Stomach (tissue), 8 donors: ENCODE measurements at regions not wholly inside any gene's neighbourhood (a gene's known extent, or its start where the extent isn't known, plus 50 kb on each side); places are given as distances from the start of the nearest gene placed in this dataset.
A peak's percentile ranks its signal among the peaks of the same experiment; 100 is the strongest.

ENCODE experiments used
- DNase-seq, 2 donors: peaks; one replicate each; pipeline versions ENCODE4 v3.0.0 to v3.0.0-alpha.2; 2013 to 2019
- H3K27ac ChIP-seq, 5 donors: fragments of 200-600 bp in 4 of 5; sonication (generic) in 4 of 5; one replicate each; pipeline ENCODE4 v1.5.1; 2013 to 2019; ENCODE audit warnings: mild to moderate bottlenecking in 1 of 5, moderate library complexity in 1 of 5
- H3K27me3 ChIP-seq, 3 donors: fragments of 200-600 bp; sonication (generic); one replicate each; pipeline ENCODE4 v1.5.1; 2017 to 2019; ENCODE audit warnings: mixed run types in 1 of 3
- H3K36me3 ChIP-seq, 4 donors: fragments of 200-600 bp; sonication (generic); 1 replicate in 3 of 4; 2 replicates in 1 of 4; pipeline ENCODE4 v1.5.1; 2016 to 2019
- H3K4me1 ChIP-seq, 4 donors: fragments of 200-600 bp; sonication (generic); one replicate each; pipeline ENCODE4 v1.5.1; 2016 to 2019
- H3K4me3 ChIP-seq, 4 donors: fragments of 200-600 bp; sonication (generic) in 3 of 4; one replicate each; pipeline ENCODE4 v1.5.1; 2016 to 2019; ENCODE audit warnings: mild to moderate bottlenecking in 1 of 4
- H3K9me3 ChIP-seq, 4 donors: fragments of 200-600 bp; sonication (generic); one replicate each; pipeline ENCODE4 v1.5.1; 2016 to 2019
- EP300 ChIP-seq: sonication (generic); formaldehyde crosslinking; IDR thresholded peaks from one replicate; pipeline ENCODE4 v1.6.1; 2017; ENCODE audit warnings: antibody characterized with exemption
- POLR2A ChIP-seq, 4 donors: fragments of 450-650 bp; IDR thresholded peaks; one replicate each; pipeline ENCODE4 v1.6.1; 2016; ENCODE audit warnings: antibody characterized with exemption in 4 of 4, control low read depth in 2 of 4, mild to moderate bottlenecking in 1 of 4, moderate library complexity in 1 of 4
- POLR2AphosphoS5 ChIP-seq, 3 donors: sonication (generic); formaldehyde crosslinking; IDR thresholded peaks; one replicate each; pipeline ENCODE4 v1.6.1; 2016; ENCODE audit warnings: antibody characterized with exemption in 3 of 3
- WGBS, 5 donors: extraction: QIAGEN DNeasy Blood & Tissue Kit in 3 of 5; methylation state at CpG; one replicate each; pipeline versions ENCODE4 v1.1.5 to v1.1.7; 2013 to 2018; 5-methylcytosine and 5-hydroxymethylcytosine counted together
- intact Hi-C: fragments of 100-400 bp; cut with DNase I; formaldehyde crosslinking; loops from one replicate; pipeline ENCODE4 v1.15.1; 2023; ENCODE audit warnings: low total_unique reads
- TF ChIP-seq, protein P1 (sequence below), 7 experiments: fragments of 450-650 bp in 4 of 7; fragments of 200-600 bp in 3 of 7; sonication (generic) in 3 of 7; IDR thresholded peaks; one replicate each; pipeline ENCODE4 v1.5.1; 2016 to 2019; ENCODE audit warnings: antibody characterized with exemption in 7 of 7, control low read depth in 2 of 7, mild to moderate bottlenecking in 1 of 7
- donor health status: healthy with polysubstance abuse.
- donor health status: Bipolar disorder and iron deficiency.
- donor health status: healthy.

DNA sequence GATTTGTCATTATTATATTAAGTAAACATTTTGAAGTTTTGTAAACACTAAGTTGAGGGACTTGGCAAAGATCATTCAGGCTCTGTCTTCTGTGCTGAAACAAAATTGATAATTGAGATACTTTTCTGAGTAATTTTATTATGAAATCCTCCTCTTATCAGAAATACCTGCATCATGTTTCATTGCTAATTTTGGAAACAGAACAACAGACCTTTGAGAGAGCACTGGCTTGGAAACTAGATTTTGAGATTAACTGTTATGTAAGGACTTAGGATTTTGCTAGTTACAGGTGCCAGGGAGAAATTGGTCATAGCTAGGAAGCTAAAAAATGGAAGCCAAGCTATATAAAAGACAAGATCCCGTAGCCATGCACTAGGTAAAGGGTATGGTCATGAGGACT is 201.7 kb upstream of the DCN start:
- Histone ChIP-seq H3K4me1 (peaks cover 0 to 27% (median 12%) of the 10 kb centered on the region in 4 donors), H3K27ac (no peak overlapping the region), H3K4me3 (no peak overlapping the region), H3K27me3 (no peaks in the 10 kb centered on the region), H3K36me3 (no peaks in the 10 kb centered on the region), H3K9me3 (no peaks in the 10 kb centered on the region)
- WGBS, 5 donors = 52 to 84% (median 80%) methylated on average over 1 of the region's 1 CpG
- TF ChIP-seq, protein P1, sequence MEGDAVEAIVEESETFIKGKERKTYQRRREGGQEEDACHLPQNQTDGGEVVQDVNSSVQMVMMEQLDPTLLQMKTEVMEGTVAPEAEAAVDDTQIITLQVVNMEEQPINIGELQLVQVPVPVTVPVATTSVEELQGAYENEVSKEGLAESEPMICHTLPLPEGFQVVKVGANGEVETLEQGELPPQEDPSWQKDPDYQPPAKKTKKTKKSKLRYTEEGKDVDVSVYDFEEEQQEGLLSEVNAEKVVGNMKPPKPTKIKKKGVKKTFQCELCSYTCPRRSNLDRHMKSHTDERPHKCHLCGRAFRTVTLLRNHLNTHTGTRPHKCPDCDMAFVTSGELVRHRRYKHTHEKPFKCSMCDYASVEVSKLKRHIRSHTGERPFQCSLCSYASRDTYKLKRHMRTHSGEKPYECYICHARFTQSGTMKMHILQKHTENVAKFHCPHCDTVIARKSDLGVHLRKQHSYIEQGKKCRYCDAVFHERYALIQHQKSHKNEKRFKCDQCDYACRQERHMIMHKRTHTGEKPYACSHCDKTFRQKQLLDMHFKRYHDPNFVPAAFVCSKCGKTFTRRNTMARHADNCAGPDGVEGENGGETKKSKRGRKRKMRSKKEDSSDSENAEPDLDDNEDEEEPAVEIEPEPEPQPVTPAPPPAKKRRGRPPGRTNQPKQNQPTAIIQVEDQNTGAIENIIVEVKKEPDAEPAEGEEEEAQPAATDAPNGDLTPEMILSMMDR (IDR thresholded peaks at IDR 0.05) = no peak
- no peak for TF ChIP-seq EP300
- TF ChIP-seq POLR2AphosphoS5 (IDR thresholded peaks at IDR 0.05) = no peak
- no peak for TF ChIP-seq POLR2A (IDR thresholded peaks at IDR 0.05)
- no peak for DNase-seq
- intact Hi-C loops = no loop called here

DNA sequence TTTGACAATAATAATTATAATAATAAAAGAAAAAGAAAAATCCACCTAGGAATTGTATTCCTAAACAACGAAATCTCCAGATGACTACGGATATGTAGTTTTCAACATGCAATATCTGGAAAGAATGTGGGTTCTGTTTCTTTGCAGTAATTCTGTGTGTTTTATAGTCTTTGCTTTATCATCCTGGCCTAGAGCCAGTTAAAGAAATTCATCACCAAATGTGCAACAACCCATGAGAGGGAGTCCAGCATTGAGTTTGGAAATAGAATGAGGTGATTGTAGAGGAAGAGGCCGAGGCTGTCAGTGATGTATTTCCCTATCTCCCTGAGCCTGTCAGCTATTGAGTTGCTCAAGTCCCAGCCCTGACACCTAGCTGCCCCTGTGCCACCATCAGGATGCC is 200.5 kb upstream of the DCN start:
- H3K4me1 ChIP-seq = peaks cover 0 to 27% (median 12%) of the 10 kb centered on the region in 4 donors
- WGBS, 5 donors = 51 to 84% (median 82%) methylated on average over 3 of the region's 3 CpGs

DNA sequence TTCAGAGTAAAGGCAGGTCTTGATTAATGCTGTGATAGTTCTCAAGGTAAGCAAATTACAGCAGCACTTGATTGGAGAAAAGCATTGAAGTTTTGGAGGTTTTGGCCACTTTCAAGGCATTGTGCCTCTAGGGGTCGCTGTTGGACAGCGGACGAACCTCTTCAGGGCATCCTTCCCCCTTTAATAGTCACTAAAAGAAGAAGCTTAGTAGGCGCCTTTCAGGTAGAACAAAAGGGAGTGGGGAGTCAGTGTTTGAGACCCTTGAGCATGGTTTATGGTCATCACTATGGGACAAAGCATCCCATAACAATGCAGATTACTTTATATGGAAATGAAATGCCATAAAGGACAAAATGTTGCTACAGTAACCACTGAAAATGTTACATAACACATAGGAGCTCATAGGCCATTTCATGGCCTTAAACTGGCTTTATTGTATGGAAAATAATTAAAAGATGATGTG is 199.5 kb upstream of the DCN start:
- 1 to 7% (median 2%) methylated on average over 4 of the region's 4 CpGs for WGBS, 5 donors
- H3K4me1 ChIP-seq = peaks cover 0 to 27% (median 12%) of the 10 kb centered on the region in 4 donors

More for the DNA sequence above, 200.5 kb upstream of the DCN start:
- no peaks in the 10 kb centered on the region for H3K36me3 ChIP-seq
- intact Hi-C loops = no loop called here
- no peak overlapping the region for H3K4me3 ChIP-seq
- DNase-seq = peak in 1 of 2 donors; percentile 42
- no peaks in the 10 kb centered on the region for H3K27me3 ChIP-seq
- no peak overlapping the region for H3K27ac ChIP-seq
- TF ChIP-seq POLR2AphosphoS5 (IDR thresholded peaks at IDR 0.05) (no peak), POLR2A (IDR thresholded peaks at IDR 0.05) (no peak), EP300 (no peak)
- TF ChIP-seq, protein P1 (IDR thresholded peaks at IDR 0.05) = no peak
- no peaks in the 10 kb centered on the region for H3K9me3 ChIP-seq

DNA sequence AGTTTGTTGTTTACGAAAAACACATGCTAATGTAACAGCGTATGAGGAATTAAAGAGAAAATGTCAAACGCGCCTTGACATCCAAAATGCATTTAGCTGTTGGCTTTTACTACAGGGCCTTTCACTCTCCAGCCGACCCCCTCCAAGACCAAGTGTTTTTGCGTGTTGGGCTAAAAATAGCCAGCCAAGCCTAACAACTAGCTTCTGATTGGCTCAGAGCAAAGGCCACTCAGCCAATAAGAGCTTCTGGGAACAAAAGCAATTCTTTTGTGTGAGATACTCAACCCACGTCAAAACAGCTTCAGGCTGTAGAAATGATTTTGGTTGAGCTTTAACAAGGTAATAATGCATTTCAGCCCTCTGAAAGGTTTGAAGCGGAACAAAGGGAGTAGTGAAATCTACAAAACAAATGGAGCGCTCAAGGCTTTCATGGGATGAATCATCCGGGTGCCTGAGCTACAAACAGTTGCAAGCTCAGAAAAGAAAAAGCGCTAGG is 198.7 kb upstream of the DCN start:
- Histone ChIP-seq H3K36me3 (no peaks in the 10 kb centered on the region), H3K4me3 (peak overlapping the region; percentile 40 to 49 (median 44)), H3K4me1 (peaks cover 0 to 27% (median 12%) of the 10 kb centered on the region in 4 donors), H3K27me3 (no peaks in the 10 kb centered on the region), H3K9me3 (no peaks in the 10 kb centered on the region), H3K27ac (peak overlapping the region in 4 of 5 donors; percentile 16 to 79 (median 71))
- peak; percentile 48 to 96 for DNase-seq
- intact Hi-C loops = no loop called here
- TF ChIP-seq, protein P1 (IDR thresholded peaks at IDR 0.05) = no peak
- TF ChIP-seq POLR2AphosphoS5 (IDR thresholded peaks at IDR 0.05) = peak in 1 of 3 donors; percentile 0
- WGBS, 5 donors = 7 to 14% (median 9%) methylated on average over 11 of the region's 11 CpGs

More for the DNA sequence above, 199.5 kb upstream of the DCN start:
- Histone ChIP-seq H3K36me3 (no peaks in the 10 kb centered on the region), H3K27me3 (no peaks in the 10 kb centered on the region), H3K9me3 (no peaks in the 10 kb centered on the region), H3K27ac (peak overlapping the region in 4 of 5 donors; percentile 16 to 79 (median 71)), H3K4me3 (peak overlapping the region; percentile 40 to 49 (median 44))
- no peak for TF ChIP-seq POLR2A (IDR thresholded peaks at IDR 0.05)
- TF ChIP-seq, protein P1 (IDR thresholded peaks at IDR 0.05) = peak in 5 of 7 experiments; percentile 64 to 84 (median 76)
- peak; percentile 87 to 95 for DNase-seq
- intact Hi-C loops = no loop called here
